ENCODE measurements at regions not wholly inside any gene's neighbourhood (a gene's known extent, or its start where the extent isn't known, plus 50 kb on each side); places are given as distances from the start of the nearest gene placed in this dataset.

- no peak for TF ChIP-seq CTCF (IDR thresholded peaks at IDR 0.05)
- TF ChIP-seq POLR2AphosphoS5 (IDR thresholded peaks at IDR 0.05): no peak
- TF ChIP-seq EP300 (IDR thresholded peaks at IDR 0.05): no peak
These were observed 558.1 kb downstream of the TBC1D22A start for GRCh38 chr22:47320560-47320959.
